Spleen (tissue), 11 donors: ENCODE measurements at regions not wholly inside any gene's neighbourhood (a gene's known extent, or its start where the extent isn't known, plus 50 kb on each side); places are given as distances from the start of the nearest gene placed in this dataset.

Experiments used
- DNase-seq: peaks from one replicate; pipeline ENCODE4 v3.0.0-alpha.2; 2020
- H3K27ac ChIP-seq, 8 donors: fragments of 200-600 bp; sonication (generic) in 7 of 8; 1 replicate in 4 of 8; 2 replicates in 4 of 8; pipeline versions ENCODE4 v1.5.0 to v1.8.0; 2016 to 2021; ENCODE audit warnings: inconsistent platforms in 4 of 8, mild to moderate bottlenecking in 4 of 8, moderate library complexity in 1 of 8
- H3K27me3 ChIP-seq, 7 donors: fragments of 200-600 bp; sonication (generic) in 6 of 7; replicated peaks in 1 of 7; 1 replicate in 4 of 7; 2 replicates in 3 of 7; pipeline versions ENCODE4 v1.5.0 to v1.8.0; 2016 to 2021; ENCODE audit warnings: inconsistent platforms in 3 of 7, mild to moderate bottlenecking in 1 of 7
- H3K36me3 ChIP-seq, 6 donors: fragments of 200-600 bp; sonication (generic) in 5 of 6; 1 replicate in 4 of 6; 2 replicates in 2 of 6; pipeline versions ENCODE4 v1.5.0 to v1.8.0; 2016 to 2021; ENCODE audit warnings: inconsistent platforms in 2 of 6
- H3K4me1 ChIP-seq, 6 donors: fragments of 200-600 bp; sonication (generic) in 5 of 6; 1 replicate in 3 of 6; 2 replicates in 3 of 6; pipeline versions ENCODE4 v1.5.0 to v1.8.0; 2016 to 2021; ENCODE audit warnings: inconsistent platforms in 3 of 6
- H3K4me3 ChIP-seq, 8 donors: fragments of 200-600 bp; sonication (generic) in 7 of 8; 1 replicate in 4 of 8; 2 replicates in 4 of 8; pipeline versions ENCODE4 v1.5.0 to v1.8.0; 2016 to 2021; ENCODE audit warnings: inconsistent platforms in 4 of 8, mild to moderate bottlenecking in 4 of 8, moderate library complexity in 2 of 8
- H3K9me3 ChIP-seq, 8 donors: fragments of 200-600 bp; sonication (generic) in 7 of 8; 1 replicate in 4 of 8; 2 replicates in 4 of 8; pipeline versions ENCODE4 v1.5.0 to v1.8.0; 2016 to 2021; ENCODE audit warnings: inconsistent platforms in 4 of 8
- POLR2A ChIP-seq, 3 donors: fragments of 450-650 bp; IDR thresholded peaks; one replicate each; pipeline ENCODE4 v1.5.1; 2017; ENCODE audit warnings: antibody characterized with exemption in 3 of 3, mild to moderate bottlenecking in 1 of 3
- POLR2AphosphoS5 ChIP-seq, 3 donors: sonication (generic); formaldehyde crosslinking; IDR thresholded peaks; one replicate each; pipeline ENCODE4 v1.5.1; 2017; ENCODE audit warnings: antibody characterized with exemption in 3 of 3
- WGBS, 5 donors: extraction: QIAGEN DNeasy Blood & Tissue Kit in 3 of 5; methylation state at CpG; one replicate each; pipeline versions ENCODE4 v1.1.5 to v1.1.7; 2013 to 2018; 5-methylcytosine and 5-hydroxymethylcytosine counted together
- intact Hi-C: fragments of 100-400 bp; cut with DNase I; formaldehyde crosslinking; loops from one replicate; pipeline ENCODE4 v1.15.0; 2023; ENCODE audit warnings: low total_unique reads
- TF ChIP-seq, protein P1 (sequence below), 11 experiments: fragments of 200-600 bp in 7 of 11; fragments of 450-650 bp in 4 of 11; sonication (generic) in 4 of 11; IDR thresholded peaks in 8 of 11; conservative IDR thresholded peaks in 3 of 11; 1 replicate in 7 of 11; 2 replicates in 4 of 11; pipeline versions ENCODE4 v1.4.0 to v1.8.0; 2016 to 2021; ENCODE audit warnings: antibody characterized with exemption in 11 of 11, inconsistent platforms in 4 of 11, mild to moderate bottlenecking in 1 of 11
- donor health status: healthy with polysubstance abuse.
- donor health status: DM: no; HTN: no; CAD: no; lungs with moderate emphysema.
- donor health status: DM: no; HTN: no; CAD: no.
- donor health status: Bipolar disorder and iron deficiency.
- donor health status: healthy.
- donor health status: DM: no; HTN: no; CAD: no.
- donor health status: DM: yes; HTN: yes; CAD: no.

DNA sequence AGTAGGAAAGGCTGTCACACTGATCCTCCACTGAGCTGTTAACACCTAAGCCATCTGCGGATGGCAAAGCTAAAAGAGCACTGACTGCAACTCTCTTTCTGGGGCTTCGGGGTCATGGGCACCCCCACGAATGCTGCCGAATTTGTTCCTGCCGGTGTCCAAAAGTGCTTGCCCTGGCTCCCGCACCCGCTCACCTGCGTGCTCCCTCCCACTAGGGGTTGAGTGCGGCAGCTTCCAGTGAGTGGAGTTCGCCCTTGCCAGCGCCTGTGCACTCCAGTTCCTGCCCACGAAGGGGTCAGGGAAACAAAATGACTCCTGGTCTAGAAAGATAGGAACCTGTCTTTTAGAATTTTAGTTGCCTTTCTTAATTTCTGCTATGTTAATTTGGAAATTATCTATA, 78.7 kb downstream of the IFI44 start:
- no peaks in the 10 kb centered on the region for H3K9me3 ChIP-seq
- intact Hi-C loops: no loop called here
- no peak overlapping the region for H3K27ac ChIP-seq
- no peaks in the 10 kb centered on the region for H3K27me3 ChIP-seq
- H3K36me3 ChIP-seq: no peaks in the 10 kb centered on the region
- TF ChIP-seq POLR2AphosphoS5 (IDR thresholded peaks at IDR 0.05): no peak
- TF ChIP-seq POLR2A (IDR thresholded peaks at IDR 0.05): no peak
- TF ChIP-seq, protein P1, sequence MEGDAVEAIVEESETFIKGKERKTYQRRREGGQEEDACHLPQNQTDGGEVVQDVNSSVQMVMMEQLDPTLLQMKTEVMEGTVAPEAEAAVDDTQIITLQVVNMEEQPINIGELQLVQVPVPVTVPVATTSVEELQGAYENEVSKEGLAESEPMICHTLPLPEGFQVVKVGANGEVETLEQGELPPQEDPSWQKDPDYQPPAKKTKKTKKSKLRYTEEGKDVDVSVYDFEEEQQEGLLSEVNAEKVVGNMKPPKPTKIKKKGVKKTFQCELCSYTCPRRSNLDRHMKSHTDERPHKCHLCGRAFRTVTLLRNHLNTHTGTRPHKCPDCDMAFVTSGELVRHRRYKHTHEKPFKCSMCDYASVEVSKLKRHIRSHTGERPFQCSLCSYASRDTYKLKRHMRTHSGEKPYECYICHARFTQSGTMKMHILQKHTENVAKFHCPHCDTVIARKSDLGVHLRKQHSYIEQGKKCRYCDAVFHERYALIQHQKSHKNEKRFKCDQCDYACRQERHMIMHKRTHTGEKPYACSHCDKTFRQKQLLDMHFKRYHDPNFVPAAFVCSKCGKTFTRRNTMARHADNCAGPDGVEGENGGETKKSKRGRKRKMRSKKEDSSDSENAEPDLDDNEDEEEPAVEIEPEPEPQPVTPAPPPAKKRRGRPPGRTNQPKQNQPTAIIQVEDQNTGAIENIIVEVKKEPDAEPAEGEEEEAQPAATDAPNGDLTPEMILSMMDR (IDR thresholded peaks at IDR 0.05 in 8 of 11, conservative IDR thresholded peaks at IDR 0.05 in 3 of 11): no peak
- H3K4me1 ChIP-seq: no peaks in the 10 kb centered on the region
- H3K4me3 ChIP-seq: no peak overlapping the region
- DNase-seq: no peak
- 82 to 88% (median 87%) methylated on average over 12 of the region's 12 CpGs for WGBS, 5 donors

DNA sequence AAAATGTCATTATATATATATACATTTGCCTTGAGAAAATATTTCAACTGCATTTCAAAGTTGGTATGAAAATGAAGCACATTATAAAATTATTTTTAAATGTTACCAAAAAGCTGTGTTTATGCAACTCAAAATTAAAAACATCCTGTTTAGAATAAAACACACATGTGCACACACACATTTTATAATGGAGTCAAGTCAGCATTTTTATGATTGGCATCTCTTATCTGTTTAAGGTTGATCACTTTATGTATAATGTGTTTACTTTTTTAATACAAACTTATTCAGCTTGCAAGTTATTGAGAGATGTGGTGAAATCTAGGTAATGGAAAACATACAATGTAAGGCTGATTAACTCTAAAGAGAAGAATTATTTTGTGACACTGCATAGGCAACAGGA, 80.4 kb downstream of the IFI44 start:
- intact Hi-C loops: no loop called here
- H3K27me3 ChIP-seq: no peaks in the 10 kb centered on the region
- H3K36me3 ChIP-seq: no peaks in the 10 kb centered on the region
- no peak for DNase-seq
- no peaks in the 10 kb centered on the region for H3K9me3 ChIP-seq
- no peaks in the 10 kb centered on the region for H3K4me1 ChIP-seq
- no peak overlapping the region for H3K4me3 ChIP-seq
- no peak overlapping the region for H3K27ac ChIP-seq
- no peak for TF ChIP-seq POLR2A (IDR thresholded peaks at IDR 0.05)
- TF ChIP-seq POLR2AphosphoS5 (IDR thresholded peaks at IDR 0.05): no peak
- TF ChIP-seq, protein P1 (IDR thresholded peaks at IDR 0.05 in 8 of 11, conservative IDR thresholded peaks at IDR 0.05 in 3 of 11): no peak

DNA sequence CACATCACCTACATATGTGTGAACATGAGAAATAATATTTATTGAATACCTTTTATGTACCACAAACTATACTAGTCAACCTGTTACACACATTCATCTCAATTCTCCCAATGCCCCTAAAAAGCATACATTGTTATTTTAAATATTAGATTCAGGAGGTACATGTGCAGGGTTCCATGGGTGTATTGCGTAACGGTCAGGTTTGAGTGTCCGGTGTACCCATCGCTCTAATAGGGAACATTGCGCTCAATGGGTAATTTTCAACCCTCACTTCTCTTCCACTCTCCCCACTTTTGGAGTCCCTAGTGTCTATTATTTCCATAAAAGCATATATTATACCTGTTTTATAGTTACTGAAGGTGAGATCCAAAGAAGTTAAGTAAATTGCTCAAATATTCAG, 82.0 kb downstream of the IFI44 start:
- intact Hi-C loops: no loop called here
- Histone ChIP-seq H3K27ac (no peak overlapping the region), H3K36me3 (no peaks in the 10 kb centered on the region), H3K4me1 (no peaks in the 10 kb centered on the region), H3K9me3 (no peaks in the 10 kb centered on the region), H3K27me3 (no peaks in the 10 kb centered on the region), H3K4me3 (no peak overlapping the region)
- no peak for DNase-seq
- TF ChIP-seq POLR2AphosphoS5 (IDR thresholded peaks at IDR 0.05): no peak
- TF ChIP-seq POLR2A (IDR thresholded peaks at IDR 0.05): no peak
- TF ChIP-seq, protein P1 (IDR thresholded peaks at IDR 0.05 in 8 of 11, conservative IDR thresholded peaks at IDR 0.05 in 3 of 11): no peak
- WGBS, 5 donors: 77 to 99% (median 94%) methylated on average over 5 of the region's 5 CpGs

DNA sequence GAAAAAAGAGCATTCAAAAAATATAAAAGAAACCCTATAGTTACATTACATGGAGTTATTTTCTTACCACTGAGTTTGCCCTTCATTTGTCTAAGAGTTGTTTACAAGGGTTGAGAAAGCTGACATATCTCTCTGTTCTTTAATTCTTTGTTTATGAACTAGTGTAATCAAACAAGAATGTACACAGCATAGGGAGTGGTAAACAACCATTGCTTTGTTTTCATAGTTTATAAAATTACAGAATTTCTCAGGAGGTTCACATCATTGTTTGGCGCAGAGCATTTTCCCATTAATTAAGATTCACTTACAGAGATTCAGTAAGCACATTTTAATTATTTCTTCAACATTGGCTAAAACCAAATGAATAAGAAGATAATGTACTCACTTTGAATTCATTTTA, 87.6 kb downstream of the IFI44 start:
- DNase-seq: no peak
- intact Hi-C loops: no loop called here
- Histone ChIP-seq H3K4me1 (no peaks in the 10 kb centered on the region), H3K27me3 (no peaks in the 10 kb centered on the region), H3K36me3 (no peaks in the 10 kb centered on the region), H3K4me3 (no peak overlapping the region), H3K9me3 (peaks cover 0 to 19% (median 4%) of the 10 kb centered on the region in 8 donors), H3K27ac (no peak overlapping the region)
- TF ChIP-seq POLR2AphosphoS5 (IDR thresholded peaks at IDR 0.05) (no peak), POLR2A (IDR thresholded peaks at IDR 0.05) (no peak)
- TF ChIP-seq, protein P1 (IDR thresholded peaks at IDR 0.05 in 8 of 11, conservative IDR thresholded peaks at IDR 0.05 in 3 of 11): no peak
- WGBS, 5 donors: 92 to 98% (median 96%) methylated on average over 1 of the region's 1 CpG
